Loucy (cell line): ENCODE measurements at regions not wholly inside any gene's neighbourhood (a gene's known extent, or its start where the extent isn't known, plus 50 kb on each side); places are given as distances from the start of the nearest gene placed in this dataset.

ENCODE experiments used
- H2AFZ ChIP-seq: fragments of 200-600 bp; sonication (generic); 2 replicates; pipeline ENCODE4 v1.6.0; 2016; ENCODE audit warnings: antibody characterized with exemption, mild to moderate bottlenecking, low read length, moderate library complexity
- H3F3A ChIP-seq: fragments of 200-600 bp; 2 replicates; pipeline ENCODE4 v1.6.0; 2016; ENCODE audit warnings: antibody characterized with exemption, low read depth, mild to moderate bottlenecking
- H3K27me3 ChIP-seq: fragments of 200-600 bp; sonication (generic); 2 replicates; pipeline ENCODE4 v1.6.1; 2014; ENCODE audit warnings: low read length, mild to moderate bottlenecking; ENCODE audit not compliant: insufficient read depth, poor library complexity, severe bottlenecking
- H3K36me3 ChIP-seq: fragments of 200-600 bp; sonication (generic); 2 replicates; pipeline ENCODE4 v1.6.1; 2016; ENCODE audit warnings: low read length; ENCODE audit not compliant: insufficient read depth
- H3K4me1 ChIP-seq: fragments of 200-600 bp; sonication (generic); 2 replicates; pipeline ENCODE4 v1.5.1; 2014; ENCODE audit warnings: low read length, mild to moderate bottlenecking; ENCODE audit not compliant: insufficient read depth, poor library complexity, severe bottlenecking
- H3K4me2 ChIP-seq: fragments of 200-600 bp; sonication (generic); 2 replicates; pipeline ENCODE4 v1.6.0; 2014; ENCODE audit warnings: antibody characterized with exemption, low read length, low read depth, mild to moderate bottlenecking; ENCODE audit not compliant: poor library complexity, severe bottlenecking
- H3K4me3 ChIP-seq: fragments of 200-600 bp; sonication (generic); 2 replicates; pipeline ENCODE4 v1.5.1; 2014; ENCODE audit warnings: low read length, mild to moderate bottlenecking, mixed read lengths; ENCODE audit not compliant: poor library complexity, severe bottlenecking
- H3K79me2 ChIP-seq: fragments of 200-600 bp; sonication (generic); 2 replicates; pipeline ENCODE4 v1.6.1; 2014; ENCODE audit warnings: low read length; ENCODE audit not compliant: insufficient read depth
- H3K9ac ChIP-seq: fragments of 200-600 bp; sonication (generic); 2 replicates; pipeline ENCODE4 v1.6.0; 2014; ENCODE audit warnings: mild to moderate bottlenecking, low read depth, low read length, moderate library complexity; ENCODE audit not compliant: poor library complexity, severe bottlenecking
- H3K9me2 ChIP-seq: fragments of 200-600 bp; sonication (generic); replicated peaks from 2 replicates; pipeline ENCODE4 v1.6.1; 2016; ENCODE audit warnings: low read depth, low read length, mixed read lengths
- H3K9me3 ChIP-seq: fragments of 200-600 bp; sonication (generic); 2 replicates; pipeline ENCODE4 v1.6.1; 2014; ENCODE audit warnings: mild to moderate bottlenecking, antibody characterized with exemption, low read length, low read depth; ENCODE audit not compliant: insufficient read depth
- H4K20me1 ChIP-seq: fragments of 200-600 bp; sonication (generic); 2 replicates; pipeline ENCODE4 v1.6.0; 2014; ENCODE audit warnings: antibody characterized with exemption, low read length, mild to moderate bottlenecking; ENCODE audit not compliant: insufficient read depth, poor library complexity, severe bottlenecking
- CTCF ChIP-seq: fragments of 200-600 bp; sonication (generic); conservative IDR thresholded peaks from 2 replicates; pipeline ENCODE4 v1.5.1; 2014; ENCODE audit warnings: mild to moderate bottlenecking, antibody characterized with exemption, low read length
- EZH2phosphoT487 ChIP-seq: fragments of 200-600 bp; IDR thresholded peaks from 2 replicates; pipeline ENCODE4 v1.6.1; 2018; ENCODE audit warnings: antibody characterized with exemption, mild to moderate bottlenecking, moderate library complexity, borderline replicate concordance

- no peaks in the 10 kb centered on the region for H3K36me3 ChIP-seq
- H3K4me2 ChIP-seq, result no peak overlapping the region
- H3K27me3 ChIP-seq, result no peaks in the 10 kb centered on the region
- TF ChIP-seq EZH2phosphoT487, result no peak
- TF ChIP-seq CTCF, result no peak
- H3K79me2 ChIP-seq, result no peaks in the 10 kb centered on the region
- no peaks in the 10 kb centered on the region for H4K20me1 ChIP-seq
- H3F3A ChIP-seq, result no peaks in the 10 kb centered on the region
- no peak overlapping the region for H2AFZ ChIP-seq
- no peak overlapping the region for H3K4me3 ChIP-seq
- no peak overlapping the region for H3K9ac ChIP-seq
- H3K4me1 ChIP-seq, result no peaks in the 10 kb centered on the region
- no peaks in the 10 kb centered on the region for H3K9me2 ChIP-seq
- H3K9me3 ChIP-seq, result no peaks in the 10 kb centered on the region
Observed at GRCh38 chr4:22030881-22031280, 82.3 kb upstream of the KCNIP4 start.

GRCh38 chr4:22030307-22030706, 81.7 kb upstream of the KCNIP4 start:
- no peak for TF ChIP-seq EZH2phosphoT487
- TF ChIP-seq CTCF, result no peak
- Histone ChIP-seq H3K4me3 (no peak overlapping the region), H3K27me3 (no peaks in the 10 kb centered on the region), H4K20me1 (no peaks in the 10 kb centered on the region), H3K79me2 (no peaks in the 10 kb centered on the region), H3K9ac (no peak overlapping the region), H3K36me3 (no peaks in the 10 kb centered on the region), H3F3A (no peaks in the 10 kb centered on the region), H3K4me1 (no peaks in the 10 kb centered on the region), H3K9me3 (no peaks in the 10 kb centered on the region), H3K4me2 (no peak overlapping the region), H3K9me2 (no peaks in the 10 kb centered on the region), H2AFZ (no peak overlapping the region)

GRCh38 chr4:22029803-22030202, 81.2 kb upstream of the KCNIP4 start:
- no peak overlapping the region for H3K4me3 ChIP-seq
- no peaks in the 10 kb centered on the region for H3K36me3 ChIP-seq
- H4K20me1 ChIP-seq, result no peaks in the 10 kb centered on the region
- H3K4me1 ChIP-seq, result no peaks in the 10 kb centered on the region
- no peaks in the 10 kb centered on the region for H3F3A ChIP-seq
- H2AFZ ChIP-seq, result no peak overlapping the region
- no peaks in the 10 kb centered on the region for H3K27me3 ChIP-seq
- H3K9me2 ChIP-seq, result no peaks in the 10 kb centered on the region
- TF ChIP-seq CTCF, result no peak
- no peak for TF ChIP-seq EZH2phosphoT487
- no peaks in the 10 kb centered on the region for H3K79me2 ChIP-seq
- H3K4me2 ChIP-seq, result no peak overlapping the region
- H3K9ac ChIP-seq, result no peak overlapping the region
- no peaks in the 10 kb centered on the region for H3K9me3 ChIP-seq
